ENCODE measurements at regions not wholly inside any gene's neighbourhood (a gene's known extent, or its start where the extent isn't known, plus 50 kb on each side); places are given as distances from the start of the nearest gene placed in this dataset.

- Histone ChIP-seq H3K9me3 (ENCODE audit: control insufficient read depth, insufficient read depth, low read depth, low read length) (peaks cover 20% of the 10 kb centered on the region), H3K27ac (ENCODE audit: low read length) (no peak overlapping the region), H3K36me3 (ENCODE audit: control insufficient read depth, insufficient read depth, low read length) (no peaks in the 10 kb centered on the region), H3K27me3 (ENCODE audit: control insufficient read depth, insufficient read depth, low read length) (no peaks in the 10 kb centered on the region), H3K4me3 (ENCODE audit: low read depth in 2 of 2, low read length in 2 of 2) (no peak overlapping the region), H3K4me1 (ENCODE audit: control insufficient read depth, insufficient read depth, low read length) (no peaks in the 10 kb centered on the region)
- DNase-seq (ENCODE audit: low read depth, low spot score) (no peak), ATAC-seq (no peak)
- ChIA-PET CTCF (no interaction called here), POLR2A (no interaction called here)
- no TSS peak for BruUV-seq (replicated peaks)
- in situ Hi-C loops (cut with HindIII; ENCODE audit: low pct_unique_long_range_greater_than_20kb, low sequenced_read_pairs): no loop called here
- no peak for TF ChIP-seq SIN3A (IDR thresholded peaks at IDR 0.05; ENCODE audit: borderline replicate concordance, insufficient read depth, low read depth, low read length)
- no peak for TF ChIP-seq POLR2AphosphoS5 (IDR thresholded peaks at IDR 0.05; ENCODE audit: low read depth, low read length)
- no peak for TF ChIP-seq CTCF (IDR thresholded peaks at IDR 0.05)
- TF ChIP-seq TCF7L2 (IDR thresholded peaks at IDR 0.05; ENCODE audit: low read depth, low read length): no peak
- no peak for TF ChIP-seq REST (IDR thresholded peaks at IDR 0.05; ENCODE audit: insufficient read depth in 1 of 2, low read depth in 2 of 2, low read length in 1 of 2)
- intact Hi-C loops (cut with micrococcal nuclease; ENCODE audit: unreplicated experiment): no loop called here
Observed at GRCh38 chr11:106456647-106457046, 379.2 kb downstream of the AASDHPPT start.

- TF ChIP-seq CTCF (IDR thresholded peaks at IDR 0.05) (no peak), SIN3A (IDR thresholded peaks at IDR 0.05; ENCODE audit: borderline replicate concordance, insufficient read depth, low read depth, low read length) (no peak), REST (IDR thresholded peaks at IDR 0.05; ENCODE audit: insufficient read depth in 1 of 2, low read depth in 2 of 2, low read length in 1 of 2) (no peak), TCF7L2 (IDR thresholded peaks at IDR 0.05; ENCODE audit: low read depth, low read length) (no peak), POLR2AphosphoS5 (IDR thresholded peaks at IDR 0.05; ENCODE audit: low read depth, low read length) (no peak)
- DNase-seq (ENCODE audit: low read depth, low spot score): no peak
- intact Hi-C loops (cut with micrococcal nuclease; ENCODE audit: unreplicated experiment): no loop called here
Observed at GRCh38 chr11:106457727-106458126, 380.3 kb downstream of the AASDHPPT start.

More at GRCh38 chr11:106457727-106458126, 380.3 kb downstream of the AASDHPPT start:
- Histone ChIP-seq H3K9me3 (ENCODE audit: control insufficient read depth, insufficient read depth, low read depth, low read length) (peaks cover 17% of the 10 kb centered on the region), H3K27ac (ENCODE audit: low read length) (no peak overlapping the region), H3K36me3 (ENCODE audit: control insufficient read depth, insufficient read depth, low read length) (no peaks in the 10 kb centered on the region), H3K4me1 (ENCODE audit: control insufficient read depth, insufficient read depth, low read length) (no peaks in the 10 kb centered on the region), H3K27me3 (ENCODE audit: control insufficient read depth, insufficient read depth, low read length) (no peaks in the 10 kb centered on the region), H3K4me3 (ENCODE audit: low read depth in 2 of 2, low read length in 2 of 2) (no peak overlapping the region)
- POLR2A ChIA-PET: interaction anchor here (0.6 kb wide), 1 partner anchor 103 kb away, joined by 3 read pairs; no protein-coding TSS in a partner anchor
- CTCF ChIA-PET: interaction anchor here (0.6 kb wide), 2 partner anchors 642 to 1121 kb away, joined by 5 to 10 read pairs; no protein-coding TSS in a partner anchor
- ATAC-seq: no peak
- no TSS peak for BruUV-seq (replicated peaks)
- in situ Hi-C loops (cut with HindIII; ENCODE audit: low pct_unique_long_range_greater_than_20kb, low sequenced_read_pairs): no loop called here
